ENCODE measurements at regions not wholly inside any gene's neighbourhood (a gene's known extent, or its start where the extent isn't known, plus 50 kb on each side); places are given as distances from the start of the nearest gene placed in this dataset.

DNA sequence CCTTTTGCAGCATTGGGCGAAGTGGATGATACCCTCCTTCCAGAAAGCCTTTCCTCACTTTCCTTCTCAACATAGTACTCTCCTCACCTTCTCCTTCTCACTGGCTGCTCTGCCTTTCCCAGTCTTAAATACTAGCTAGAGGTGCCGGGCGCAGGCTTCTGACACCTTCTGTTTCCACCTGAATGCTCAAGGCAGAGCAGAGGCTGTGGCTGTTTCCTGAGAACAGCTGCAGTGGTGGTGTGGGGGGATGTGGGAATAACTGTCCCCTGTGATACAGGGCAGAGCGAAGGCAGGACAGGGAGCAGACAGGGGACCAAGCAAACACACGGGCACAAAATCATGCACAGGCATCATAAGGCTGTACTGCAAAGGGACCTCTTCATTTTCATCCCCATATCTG, 303.1 kb downstream of the SS18 start:
- TF ChIP-seq, protein P1, sequence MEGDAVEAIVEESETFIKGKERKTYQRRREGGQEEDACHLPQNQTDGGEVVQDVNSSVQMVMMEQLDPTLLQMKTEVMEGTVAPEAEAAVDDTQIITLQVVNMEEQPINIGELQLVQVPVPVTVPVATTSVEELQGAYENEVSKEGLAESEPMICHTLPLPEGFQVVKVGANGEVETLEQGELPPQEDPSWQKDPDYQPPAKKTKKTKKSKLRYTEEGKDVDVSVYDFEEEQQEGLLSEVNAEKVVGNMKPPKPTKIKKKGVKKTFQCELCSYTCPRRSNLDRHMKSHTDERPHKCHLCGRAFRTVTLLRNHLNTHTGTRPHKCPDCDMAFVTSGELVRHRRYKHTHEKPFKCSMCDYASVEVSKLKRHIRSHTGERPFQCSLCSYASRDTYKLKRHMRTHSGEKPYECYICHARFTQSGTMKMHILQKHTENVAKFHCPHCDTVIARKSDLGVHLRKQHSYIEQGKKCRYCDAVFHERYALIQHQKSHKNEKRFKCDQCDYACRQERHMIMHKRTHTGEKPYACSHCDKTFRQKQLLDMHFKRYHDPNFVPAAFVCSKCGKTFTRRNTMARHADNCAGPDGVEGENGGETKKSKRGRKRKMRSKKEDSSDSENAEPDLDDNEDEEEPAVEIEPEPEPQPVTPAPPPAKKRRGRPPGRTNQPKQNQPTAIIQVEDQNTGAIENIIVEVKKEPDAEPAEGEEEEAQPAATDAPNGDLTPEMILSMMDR (conservative IDR thresholded peaks at IDR 0.05) = no peak
- TF ChIP-seq EZH2 (IDR thresholded peaks at IDR 0.05; ENCODE audit: low read depth) = no peak

Data from PC-9 (cell line).